ENCODE measurements at regions not wholly inside any gene's neighbourhood (a gene's known extent, or its start where the extent isn't known, plus 50 kb on each side); places are given as distances from the start of the nearest gene placed in this dataset.
A peak's percentile ranks its signal among the peaks of the same experiment; 100 is the strongest.

GRCh38 chr7:46291050-46291438 lies 370.0 kb upstream of the IGFBP3 start:
- H3K36me3 ChIP-seq (ENCODE audit: control insufficient read depth in 1 of 2, insufficient read depth in 2 of 2, low read depth in 1 of 2, low read length in 2 of 2), result no peaks in the 10 kb centered on the region
- H3K23ac ChIP-seq (ENCODE audit: low read length in 2 of 2), result no peak overlapping the region

GRCh38 chr7:46290374-46291049 lies 369.4 kb upstream of the IGFBP3 start:
- Histone ChIP-seq H3K79me1 (replicated peaks; ENCODE audit: low read length, poor library complexity, severe bottlenecking) (no peaks in the 10 kb centered on the region), H3K4me2 (ENCODE audit: low read length, poor library complexity, severe bottlenecking) (no peak overlapping the region), H3K36me3 (ENCODE audit: control insufficient read depth in 1 of 2, insufficient read depth in 2 of 2, low read depth in 1 of 2, low read length in 2 of 2) (no peaks in the 10 kb centered on the region), H3K9ac (ENCODE audit: low read length) (no peak overlapping the region), H4K8ac (ENCODE audit: low read length) (peak overlapping the region; percentile 70), H3K27ac (ENCODE audit: low read length, poor library complexity, severe bottlenecking) (no peak overlapping the region), H2BK12ac (ENCODE audit: low read length in 2 of 2) (peak overlapping the region in 1 of 2 experiments; percentile 97), H3K9me3 (ENCODE audit: control insufficient read depth, low read length) (no peaks in the 10 kb centered on the region), H3K4ac (ENCODE audit: low read depth in 1 of 2, low read length in 2 of 2) (peak overlapping the region in 1 of 2 experiments; percentile 68), H3K14ac (ENCODE audit: low read length in 2 of 2) (peak overlapping the region in 1 of 2 experiments; percentile 71), H2AK5ac (ENCODE audit: low read length, severe bottlenecking) (peak overlapping the region; percentile 41), H3K4me3 (ENCODE audit: insufficient read depth in 1 of 2, low read depth in 1 of 2, low read length in 2 of 2) (peak overlapping the region in 1 of 2 experiments; percentile 56), H2BK120ac (ENCODE audit: low read depth, low read length) (peak overlapping the region; percentile 44), H4K91ac (ENCODE audit: low read length) (peak overlapping the region; percentile 35), H3K18ac (ENCODE audit: low read depth in 1 of 2, low read length in 2 of 2) (peak overlapping the region; percentile 40 to 78), H3K4me1 (ENCODE audit: control insufficient read depth, insufficient read depth, low read depth, low read length) (peaks cover 6% of the 10 kb centered on the region), H2AFZ (ENCODE audit: low read depth, low read length) (no peak overlapping the region), H3K27me3 (ENCODE audit: control insufficient read depth in 1 of 2, insufficient read depth in 1 of 2, low read length in 2 of 2) (no peaks in the 10 kb centered on the region), H3K23ac (ENCODE audit: low read length in 2 of 2) (no peak overlapping the region), H2BK5ac (ENCODE audit: low read depth, low read length, poor library complexity, severe bottlenecking) (no peak overlapping the region), H2BK15ac (ENCODE audit: low read depth, poor library complexity, severe bottlenecking) (no peak overlapping the region)
- WGBS, result no CpG with 5 or more reads among the region's 1 CpG
- no peak for DNase-seq

More at GRCh38 chr7:46291050-46291438, 370.0 kb upstream of the IGFBP3 start:
- no peak overlapping the region for H4K91ac ChIP-seq (ENCODE audit: low read length)
- peak overlapping the region; percentile 41 for H2AK5ac ChIP-seq (ENCODE audit: low read length, severe bottlenecking)
- H3K9ac ChIP-seq (ENCODE audit: low read length), result peak overlapping the region; percentile 83
- H3K27me3 ChIP-seq (ENCODE audit: control insufficient read depth in 1 of 2, insufficient read depth in 1 of 2, low read length in 2 of 2), result no peaks in the 10 kb centered on the region
- H3K4me1 ChIP-seq (ENCODE audit: control insufficient read depth, insufficient read depth, low read depth, low read length), result peaks cover 6% of the 10 kb centered on the region
- peak overlapping the region in 1 of 2 experiments; percentile 68 for H3K4ac ChIP-seq (ENCODE audit: low read depth in 1 of 2, low read length in 2 of 2)
- H4K8ac ChIP-seq (ENCODE audit: low read length), result peak overlapping the region; percentile 70
- no peak overlapping the region for H3K4me2 ChIP-seq (ENCODE audit: low read length, poor library complexity, severe bottlenecking)
- no peak overlapping the region for H2BK120ac ChIP-seq (ENCODE audit: low read depth, low read length)
- peak overlapping the region; percentile 49 to 97 for H2BK12ac ChIP-seq (ENCODE audit: low read length in 2 of 2)
- DNase-seq, result peak; percentile 39
- H3K14ac ChIP-seq (ENCODE audit: low read length in 2 of 2), result peak overlapping the region in 1 of 2 experiments; percentile 71
- H3K27ac ChIP-seq (ENCODE audit: low read length, poor library complexity, severe bottlenecking), result no peak overlapping the region
- WGBS, result 56% methylated on average over 5 of the region's 5 CpGs
- H2AFZ ChIP-seq (ENCODE audit: low read depth, low read length), result peak overlapping the region; percentile 23
- no peak overlapping the region for H2BK5ac ChIP-seq (ENCODE audit: low read depth, low read length, poor library complexity, severe bottlenecking)
- no peaks in the 10 kb centered on the region for H3K9me3 ChIP-seq (ENCODE audit: control insufficient read depth, low read length)
- no peaks in the 10 kb centered on the region for H3K79me1 ChIP-seq (replicated peaks; ENCODE audit: low read length, poor library complexity, severe bottlenecking)
- H3K4me3 ChIP-seq (ENCODE audit: insufficient read depth in 1 of 2, low read depth in 1 of 2, low read length in 2 of 2), result peak overlapping the region in 1 of 2 experiments; percentile 56
- H3K18ac ChIP-seq (ENCODE audit: low read depth in 1 of 2, low read length in 2 of 2), result peak overlapping the region; percentile 11 to 78
- H2BK15ac ChIP-seq (ENCODE audit: low read depth, poor library complexity, severe bottlenecking), result no peak overlapping the region

GRCh38 chr7:46288861-46289260 lies 367.8 kb upstream of the IGFBP3 start:
- Histone ChIP-seq H3K27ac (ENCODE audit: low read length, poor library complexity, severe bottlenecking) (no peak overlapping the region), H3K27me3 (ENCODE audit: control insufficient read depth in 1 of 2, insufficient read depth in 1 of 2, low read length in 2 of 2) (no peaks in the 10 kb centered on the region), H4K8ac (ENCODE audit: low read length) (no peak overlapping the region), H2BK120ac (ENCODE audit: low read depth, low read length) (no peak overlapping the region), H3K14ac (ENCODE audit: low read length in 2 of 2) (no peak overlapping the region), H2BK12ac (ENCODE audit: low read length in 2 of 2) (no peak overlapping the region), H3K4me3 (ENCODE audit: insufficient read depth in 1 of 2, low read depth in 1 of 2, low read length in 2 of 2) (no peak overlapping the region), H3K23ac (ENCODE audit: low read length in 2 of 2) (no peak overlapping the region), H3K79me1 (replicated peaks; ENCODE audit: low read length, poor library complexity, severe bottlenecking) (no peaks in the 10 kb centered on the region), H2BK15ac (ENCODE audit: low read depth, poor library complexity, severe bottlenecking) (no peak overlapping the region), H3K9ac (ENCODE audit: low read length) (no peak overlapping the region), H2AK5ac (ENCODE audit: low read length, severe bottlenecking) (no peak overlapping the region), H3K4ac (ENCODE audit: low read depth in 1 of 2, low read length in 2 of 2) (no peak overlapping the region), H4K91ac (ENCODE audit: low read length) (no peak overlapping the region), H3K9me3 (ENCODE audit: control insufficient read depth, low read length) (no peaks in the 10 kb centered on the region), H3K4me1 (ENCODE audit: control insufficient read depth, insufficient read depth, low read depth, low read length) (peaks cover 6% of the 10 kb centered on the region), H2BK5ac (ENCODE audit: low read depth, low read length, poor library complexity, severe bottlenecking) (no peak overlapping the region), H2AFZ (ENCODE audit: low read depth, low read length) (no peak overlapping the region), H3K18ac (ENCODE audit: low read depth in 1 of 2, low read length in 2 of 2) (no peak overlapping the region), H3K36me3 (ENCODE audit: control insufficient read depth in 1 of 2, insufficient read depth in 2 of 2, low read depth in 1 of 2, low read length in 2 of 2) (no peaks in the 10 kb centered on the region), H3K4me2 (ENCODE audit: low read length, poor library complexity, severe bottlenecking) (no peak overlapping the region)
- WGBS, result 93% methylated on average over 3 of the region's 3 CpGs
- DNase-seq, result no peak

GRCh38 chr7:46288010-46288409 lies 366.9 kb upstream of the IGFBP3 start:
- H3K36me3 ChIP-seq (ENCODE audit: control insufficient read depth in 1 of 2, insufficient read depth in 2 of 2, low read depth in 1 of 2, low read length in 2 of 2), result no peaks in the 10 kb centered on the region
- H3K4me1 ChIP-seq (ENCODE audit: control insufficient read depth, insufficient read depth, low read depth, low read length), result peaks cover 6% of the 10 kb centered on the region
- no peak overlapping the region for H3K23ac ChIP-seq (ENCODE audit: low read length in 2 of 2)
- no peak overlapping the region for H2AK5ac ChIP-seq (ENCODE audit: low read length, severe bottlenecking)
- H4K91ac ChIP-seq (ENCODE audit: low read length), result no peak overlapping the region
- H2BK12ac ChIP-seq (ENCODE audit: low read length in 2 of 2), result no peak overlapping the region
- H2BK120ac ChIP-seq (ENCODE audit: low read depth, low read length), result no peak overlapping the region
- H4K8ac ChIP-seq (ENCODE audit: low read length), result no peak overlapping the region
- no peaks in the 10 kb centered on the region for H3K27me3 ChIP-seq (ENCODE audit: control insufficient read depth in 1 of 2, insufficient read depth in 1 of 2, low read length in 2 of 2)
- H2BK5ac ChIP-seq (ENCODE audit: low read depth, low read length, poor library complexity, severe bottlenecking), result no peak overlapping the region
- no peak overlapping the region for H3K4me2 ChIP-seq (ENCODE audit: low read length, poor library complexity, severe bottlenecking)
- H3K27ac ChIP-seq (ENCODE audit: low read length, poor library complexity, severe bottlenecking), result no peak overlapping the region
- H3K9ac ChIP-seq (ENCODE audit: low read length), result no peak overlapping the region
- no peak overlapping the region for H2BK15ac ChIP-seq (ENCODE audit: low read depth, poor library complexity, severe bottlenecking)
- no peaks in the 10 kb centered on the region for H3K79me1 ChIP-seq (replicated peaks; ENCODE audit: low read length, poor library complexity, severe bottlenecking)
- WGBS, result 86% methylated on average over 1 of the region's 2 CpGs
- DNase-seq, result no peak
- H3K4me3 ChIP-seq (ENCODE audit: insufficient read depth in 1 of 2, low read depth in 1 of 2, low read length in 2 of 2), result no peak overlapping the region
- H3K18ac ChIP-seq (ENCODE audit: low read depth in 1 of 2, low read length in 2 of 2), result no peak overlapping the region
- no peak overlapping the region for H3K4ac ChIP-seq (ENCODE audit: low read depth in 1 of 2, low read length in 2 of 2)
- no peak overlapping the region for H2AFZ ChIP-seq (ENCODE audit: low read depth, low read length)
- no peak overlapping the region for H3K14ac ChIP-seq (ENCODE audit: low read length in 2 of 2)
- no peaks in the 10 kb centered on the region for H3K9me3 ChIP-seq (ENCODE audit: control insufficient read depth, low read length)

Measured in mesenchymal stem cell (in vitro differentiated cells and primary cell).